HuH-7 (cell line): ENCODE measurements at regions not wholly inside any gene's neighbourhood (a gene's known extent, or its start where the extent isn't known, plus 50 kb on each side); places are given as distances from the start of the nearest gene placed in this dataset.
A peak's percentile ranks its signal among the peaks of the same experiment; 100 is the strongest.

Experiments
- DNase-seq: peaks from one replicate; pipeline ENCODE4 v3.0.0; 2011; ENCODE audit warnings: low spot score

- DNase-seq: no peak
Observed at GRCh38 chr2:7289697-7290096, 372.5 kb downstream of the RNF144A start.

DNA sequence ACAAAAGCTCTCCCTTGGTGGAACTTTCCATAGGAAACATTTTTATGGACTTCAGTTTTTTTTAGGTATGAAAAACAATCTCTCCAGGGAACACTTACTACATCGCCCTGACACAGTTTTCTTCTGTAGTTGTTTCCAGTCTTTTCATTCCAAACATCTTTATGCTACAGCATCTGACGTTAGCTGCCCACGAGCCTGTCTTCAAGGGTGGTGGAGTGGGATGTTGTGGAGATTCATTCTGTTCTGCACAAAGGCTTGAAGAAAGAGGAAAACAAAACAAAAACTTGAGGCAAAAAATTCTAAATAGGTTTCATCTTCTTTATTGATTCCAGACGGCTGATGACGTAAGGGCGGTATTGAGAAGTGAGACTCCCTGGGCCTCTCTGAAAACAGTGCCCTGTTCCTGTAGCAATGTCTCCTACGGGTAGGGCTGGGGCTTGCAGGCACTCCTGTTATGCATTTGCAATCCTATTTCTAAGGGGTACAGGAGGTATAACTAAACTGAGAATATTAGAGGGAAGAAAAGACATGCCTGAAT lies 375.0 kb downstream of the RNF144A start:
- DNase-seq: no peak

GRCh38 chr2:7309582-7309981 lies 392.4 kb downstream of the RNF144A start:
- no peak for DNase-seq

- DNase-seq: no peak
Observed at GRCh38 chr2:7324706-7325105, 407.5 kb downstream of the RNF144A start.

DNA sequence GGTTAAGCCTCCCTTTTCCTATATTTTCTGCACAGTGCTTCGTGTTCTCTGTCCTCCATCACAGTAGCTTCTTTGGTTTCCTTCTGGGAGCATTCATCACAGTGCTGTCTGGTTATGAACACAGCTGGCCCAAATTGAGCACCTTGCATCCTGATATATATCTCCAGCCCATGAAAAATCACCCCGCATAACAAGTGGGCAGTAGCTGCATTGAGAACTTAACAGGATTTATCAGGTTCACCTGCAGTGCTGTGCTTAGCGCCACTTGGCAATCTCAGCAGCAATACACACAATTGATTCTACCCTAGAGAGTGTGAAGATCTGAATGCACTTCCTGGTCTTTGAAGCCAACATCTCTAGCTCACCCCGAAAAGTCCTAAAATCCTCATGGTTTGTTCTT lies 408.0 kb downstream of the RNF144A start:
- no peak for DNase-seq

DNA sequence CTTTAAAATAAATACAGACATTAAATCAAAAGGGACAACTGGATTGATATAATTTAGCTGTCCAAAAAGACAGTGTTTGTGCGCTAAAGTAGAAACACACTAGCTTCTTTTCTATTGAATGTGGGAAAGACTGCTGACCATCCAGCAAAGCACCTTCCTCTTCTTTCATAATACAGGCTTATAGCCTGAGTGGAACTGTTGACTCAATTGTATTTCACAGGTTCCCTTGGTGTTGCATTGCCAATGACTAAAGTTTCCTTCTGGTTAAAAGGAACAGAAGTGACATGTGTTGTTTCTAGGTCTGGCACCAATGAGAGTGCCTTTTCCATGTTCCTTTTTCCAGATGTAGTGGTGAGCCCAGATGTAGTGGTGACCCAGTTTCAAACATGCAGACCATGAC lies 412.3 kb downstream of the RNF144A start:
- no peak for DNase-seq

DNA sequence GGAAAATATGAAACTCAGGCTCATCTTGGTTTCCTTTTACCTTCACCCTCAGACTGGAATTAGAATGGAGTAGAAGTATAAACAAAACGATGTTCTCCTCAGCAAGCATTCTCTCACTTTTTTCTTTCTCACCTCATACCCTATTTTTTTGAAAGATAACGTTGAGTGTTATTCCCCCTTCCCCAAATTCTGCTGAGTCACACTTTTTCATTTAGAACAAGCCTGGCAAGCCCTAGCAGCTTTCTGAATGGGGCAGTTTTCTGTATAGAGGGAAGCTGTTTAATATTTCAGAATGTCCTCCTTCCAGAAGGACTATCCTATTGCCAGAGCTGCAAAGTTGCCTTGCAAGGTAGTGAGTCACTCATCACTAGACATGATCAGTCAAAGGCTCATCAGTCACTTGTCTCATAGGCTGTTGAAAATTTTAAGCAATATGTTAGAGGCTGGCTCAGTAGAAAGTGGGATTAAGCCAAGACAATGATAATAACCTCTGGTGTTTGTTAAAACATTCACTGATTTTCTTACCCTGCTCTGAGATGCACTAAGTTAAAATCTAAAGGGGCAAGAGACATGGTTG lies 416.1 kb downstream of the RNF144A start:
- DNase-seq: no peak

DNA sequence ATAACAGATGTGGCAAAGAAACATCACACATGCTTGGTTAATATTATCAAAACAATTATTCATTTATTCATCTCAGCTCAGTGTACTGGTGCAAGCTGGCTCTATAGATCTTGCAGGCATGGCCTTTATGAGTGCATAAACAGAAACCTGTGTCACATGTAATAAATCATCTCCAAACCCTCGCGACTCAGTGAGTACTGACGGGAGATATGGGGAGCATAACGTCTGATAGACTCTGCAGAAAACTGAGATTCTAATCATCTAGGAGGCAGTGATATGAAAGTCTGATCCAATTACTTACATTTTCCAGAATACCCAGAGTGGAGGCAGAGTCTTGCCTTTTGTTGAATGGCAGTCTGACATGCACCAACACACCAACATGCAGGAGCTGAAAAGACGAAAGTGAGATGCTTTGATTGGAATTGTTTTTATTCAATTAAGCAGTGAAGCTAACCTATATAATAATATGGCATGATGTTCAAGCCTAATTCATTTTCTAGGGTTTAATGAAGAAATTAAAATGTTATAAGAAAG lies 416.8 kb downstream of the RNF144A start:
- DNase-seq: no peak

- DNase-seq: no peak
Observed at GRCh38 chr2:7338961-7339360, 421.7 kb downstream of the RNF144A start.

GRCh38 chr2:7346336-7346735 lies 429.1 kb downstream of the RNF144A start:
- no peak for DNase-seq

DNA sequence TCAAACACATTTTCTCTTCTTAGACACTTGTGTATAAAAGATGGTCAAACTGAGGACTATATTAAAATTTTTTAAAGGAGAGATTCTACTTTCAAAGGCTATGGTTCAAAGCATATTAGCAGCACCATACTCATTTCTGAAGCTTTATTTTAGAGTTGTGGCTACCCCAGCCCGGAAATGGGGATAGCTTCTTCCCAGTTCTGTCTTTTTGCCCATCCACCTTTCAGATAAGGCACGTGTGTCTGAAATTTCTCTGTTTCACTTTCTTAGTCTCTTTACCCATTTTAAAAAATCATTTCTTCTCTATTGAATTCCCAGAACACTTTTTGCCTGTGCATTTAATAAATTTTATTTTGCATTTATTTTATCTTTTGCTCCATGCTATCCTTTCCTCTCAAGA lies 431.5 kb downstream of the RNF144A start:
- no peak for DNase-seq

DNA sequence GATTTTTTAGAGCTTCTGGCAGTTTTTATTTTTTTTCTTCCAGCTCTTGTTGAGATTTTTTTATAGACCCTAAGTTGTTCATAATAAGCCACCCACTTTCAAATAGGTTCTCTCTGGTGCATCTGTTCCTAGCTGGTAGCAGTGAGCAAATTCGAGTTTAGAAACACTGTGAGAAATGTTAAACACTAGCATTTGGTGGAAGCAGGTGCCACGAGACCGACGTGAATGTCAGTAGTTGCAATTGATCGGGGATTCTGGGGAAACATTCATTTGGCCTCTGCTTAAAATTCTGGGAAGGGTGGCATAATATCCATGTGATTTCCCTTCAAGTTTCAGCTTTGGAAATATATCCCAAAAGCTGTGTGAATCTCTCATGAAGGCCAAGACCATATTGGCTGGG lies 435.0 kb downstream of the RNF144A start:
- no peak for DNase-seq

- DNase-seq: no peak
Observed at GRCh38 chr2:7353571-7353970, 436.4 kb downstream of the RNF144A start.

DNA sequence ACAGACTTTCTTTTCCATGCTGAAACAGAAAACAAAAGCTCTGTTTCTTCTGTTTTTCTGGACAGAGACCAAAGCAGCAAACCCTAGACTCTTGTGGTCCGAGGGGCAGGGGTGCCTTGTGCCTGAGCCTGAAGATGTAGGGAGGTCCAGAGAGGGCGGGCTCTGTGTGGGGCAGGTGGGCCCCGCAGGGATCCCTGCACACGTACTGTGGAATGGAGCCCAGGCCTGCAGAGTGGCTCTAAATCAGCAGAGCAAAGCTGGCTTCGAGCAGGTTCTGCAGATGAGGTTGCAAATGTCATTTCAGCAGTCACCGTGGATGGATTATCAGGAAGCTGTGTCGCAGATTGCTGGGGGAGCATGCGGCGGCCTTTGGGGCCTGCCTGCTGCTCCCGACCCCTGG lies 438.6 kb downstream of the RNF144A start:
- no peak for DNase-seq

DNA sequence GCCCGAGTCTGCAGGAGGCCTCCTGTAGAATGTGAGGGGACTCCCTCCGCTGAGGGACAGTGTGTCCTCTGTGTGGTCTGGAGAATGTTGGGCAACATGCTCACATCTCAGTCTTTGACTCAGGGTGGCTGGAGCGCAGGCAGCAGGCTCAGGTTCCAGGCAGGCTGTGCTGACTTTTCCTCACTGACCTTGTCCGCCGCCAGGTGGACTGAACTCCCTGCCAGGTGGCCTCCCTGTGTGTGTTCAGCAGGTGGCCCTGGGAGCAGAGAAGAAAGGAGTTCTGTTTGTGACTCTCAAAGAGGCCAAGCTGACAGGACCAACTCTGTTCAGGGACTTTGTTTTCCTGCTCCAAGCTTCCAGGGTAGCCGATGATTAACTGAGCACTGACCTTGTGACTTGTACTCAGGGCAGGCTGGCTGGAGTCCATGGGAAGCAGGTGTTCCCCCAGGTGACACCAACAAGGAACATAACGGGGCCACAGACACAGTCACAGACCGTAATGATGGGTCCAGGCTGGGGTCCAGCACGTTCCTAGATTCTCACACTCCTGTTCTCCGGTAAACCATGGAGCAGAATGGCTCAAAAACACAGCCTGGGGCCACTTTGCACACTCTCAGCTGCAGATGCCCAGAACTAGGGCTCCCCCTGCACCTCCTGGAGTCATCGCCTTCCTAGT lies 439.8 kb downstream of the RNF144A start:
- peak; percentile 10 for DNase-seq

- DNase-seq: no peak
Observed at GRCh38 chr2:7357993-7358392, 440.8 kb downstream of the RNF144A start.

DNA sequence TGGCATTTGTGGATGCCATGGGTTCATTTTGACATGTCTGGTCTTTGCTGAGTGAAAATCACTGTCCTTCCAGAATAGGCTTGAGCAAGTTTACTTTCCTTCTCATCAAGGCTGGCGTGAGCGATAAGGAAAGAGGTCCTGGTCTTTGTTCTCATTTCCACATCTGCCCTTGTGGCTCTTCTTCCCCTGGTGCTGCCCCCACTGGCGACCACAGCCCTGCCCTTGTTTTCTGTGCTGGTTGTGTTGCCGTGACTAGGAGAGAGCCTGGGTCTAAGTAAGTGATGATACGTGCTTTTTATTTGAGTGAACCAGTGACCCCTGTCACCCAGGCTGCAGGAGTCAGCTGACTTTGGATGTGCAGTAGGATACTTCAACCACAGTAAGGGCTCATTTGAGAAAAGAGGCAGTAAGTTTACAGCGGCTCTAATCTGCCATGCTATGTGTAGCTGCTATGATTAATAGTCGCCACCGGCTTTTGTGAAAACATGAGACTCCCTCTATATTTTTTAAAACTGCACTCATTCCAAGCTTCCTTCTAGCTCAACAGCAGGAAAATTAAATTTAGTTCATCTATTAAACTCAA lies 441.7 kb downstream of the RNF144A start:
- DNase-seq: no peak

- DNase-seq: no peak
Observed at GRCh38 chr2:7363906-7364305, 446.7 kb downstream of the RNF144A start.

GRCh38 chr2:7368211-7368610 lies 451.0 kb downstream of the RNF144A start:
- no peak for DNase-seq

- no peak for DNase-seq
Observed at GRCh38 chr2:7373156-7373555, 455.9 kb downstream of the RNF144A start.

GRCh38 chr2:7375901-7376300 lies 458.7 kb downstream of the RNF144A start:
- DNase-seq: no peak

DNA sequence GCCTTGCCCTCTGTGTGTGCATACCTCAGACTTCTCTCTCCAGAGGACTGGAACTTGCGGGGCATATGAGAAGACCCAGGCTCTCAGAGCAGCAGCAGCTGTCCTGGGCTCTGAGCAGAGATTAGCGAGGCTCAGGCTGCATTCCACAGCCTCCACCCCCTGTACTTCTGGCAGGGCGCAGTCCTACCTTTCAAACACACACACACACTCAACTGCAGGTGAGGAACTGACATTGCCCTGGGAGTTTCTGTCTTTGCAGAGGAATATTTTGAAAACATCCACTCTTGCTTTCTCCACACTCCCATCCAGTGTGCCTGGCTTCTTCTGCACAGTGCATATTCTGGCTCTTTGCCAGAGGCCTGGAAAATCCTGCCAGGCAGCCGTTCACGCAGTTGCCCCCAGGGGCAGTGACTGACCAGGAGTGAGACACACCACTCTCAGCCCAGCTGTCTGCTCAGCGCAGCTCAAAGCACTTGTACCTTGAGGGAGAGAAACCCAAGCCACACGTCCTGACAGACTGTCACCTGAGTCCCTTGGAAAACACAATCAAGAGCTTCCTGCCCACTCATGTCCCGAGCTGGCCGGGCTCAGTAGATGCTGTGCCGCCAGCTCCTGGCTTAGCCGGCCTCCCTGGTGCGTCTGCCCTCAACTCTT lies 460.8 kb downstream of the RNF144A start:
- DNase-seq: peak; percentile 15

GRCh38 chr2:7378591-7378990 lies 461.4 kb downstream of the RNF144A start:
- DNase-seq: no peak
